Neuronal stem cell (in vitro differentiated cells): ENCODE measurements at regions not wholly inside any gene's neighbourhood (a gene's known extent, or its start where the extent isn't known, plus 50 kb on each side); places are given as distances from the start of the nearest gene placed in this dataset.
A peak's percentile ranks its signal among the peaks of the same experiment; 100 is the strongest.

Experiments
- DNase-seq: peaks from one replicate; pipeline ENCODE4 v3.0.0-alpha.2; 2013; ENCODE audit warnings: low spot score
- H2AFZ ChIP-seq: one replicate; pipeline ENCODE4 v1.6.1; 2013; ENCODE audit warnings: mild to moderate bottlenecking, low read length, inconsistent platforms
- H2AK5ac ChIP-seq: 2 replicates; pipeline ENCODE4 v1.6.1; 2013; ENCODE audit warnings: low read depth, mild to moderate bottlenecking, inconsistent platforms, low read length, moderate library complexity, mixed read lengths
- H2BK120ac ChIP-seq: 2 replicates; pipeline ENCODE4 v1.6.1; 2013; ENCODE audit warnings: low read depth, mild to moderate bottlenecking, inconsistent platforms, low read length, moderate library complexity, mixed read lengths
- H2BK12ac ChIP-seq: one replicate; pipeline ENCODE4 v1.6.1; 2013; ENCODE audit warnings: low read length, inconsistent platforms
- H2BK15ac ChIP-seq: 2 replicates; pipeline ENCODE4 v1.6.1; 2013; ENCODE audit warnings: mild to moderate bottlenecking, low read length, inconsistent platforms, mixed read lengths
- H2BK5ac ChIP-seq: one replicate; pipeline ENCODE4 v1.6.1; 2013; ENCODE audit warnings: inconsistent platforms, mild to moderate bottlenecking, low read length, moderate library complexity
- H3K14ac ChIP-seq: one replicate; pipeline ENCODE4 v1.6.1; 2013; ENCODE audit warnings: low read length, inconsistent platforms
- H3K18ac ChIP-seq: 2 replicates; pipeline ENCODE4 v1.6.1; 2013; ENCODE audit warnings: low read length, inconsistent platforms
- H3K23ac ChIP-seq: 2 replicates; pipeline ENCODE4 v1.6.1; 2013; ENCODE audit warnings: low read depth, mild to moderate bottlenecking, mixed read lengths, low read length, inconsistent platforms; ENCODE audit not compliant: poor library complexity
- H3K27ac ChIP-seq: replicated peaks from 3 replicates; pipeline ENCODE4 v1.5.1; 2013; ENCODE audit warnings: low read length, inconsistent platforms
- H3K27me3 ChIP-seq, 3 experiments: 2 replicates each; pipeline ENCODE4 v1.6.1; 2013; ENCODE audit warnings: low read length in 3 of 3, mild to moderate bottlenecking in 2 of 3, inconsistent platforms in 1 of 3, low read depth in 1 of 3, mixed read lengths in 1 of 3, moderate library complexity in 1 of 3; ENCODE audit not compliant: control insufficient read depth in 3 of 3, insufficient read depth in 3 of 3
- H3K36me3 ChIP-seq, 2 donors: replicated peaks in 1 of 2; 2 replicates each; pipeline ENCODE4 v1.6.1; 2013; ENCODE audit warnings: low read length in 2 of 2; ENCODE audit not compliant: control insufficient read depth in 2 of 2, insufficient read depth in 2 of 2
- H3K4ac ChIP-seq: 2 replicates; pipeline ENCODE4 v1.6.1; 2013; ENCODE audit warnings: inconsistent platforms, mild to moderate bottlenecking, low read length, moderate library complexity
- H3K4me1 ChIP-seq, 2 donors: 1 replicate in 1 of 2; 2 replicates in 1 of 2; pipeline ENCODE4 v1.6.1; 2013; ENCODE audit warnings: low read length in 2 of 2, low read depth in 1 of 2; ENCODE audit not compliant: control insufficient read depth in 2 of 2, insufficient read depth in 1 of 2
- H3K4me2 ChIP-seq: one replicate; pipeline ENCODE4 v1.6.1; 2013; ENCODE audit warnings: mild to moderate bottlenecking, low read length, inconsistent platforms; ENCODE audit not compliant: insufficient read depth, poor library complexity, severe bottlenecking
- H3K4me3 ChIP-seq, 2 donors: 2 replicates each; pipeline ENCODE4 v1.5.1; 2013; ENCODE audit warnings: low read length in 2 of 2, mild to moderate bottlenecking in 2 of 2, inconsistent platforms in 1 of 2, moderate library complexity in 1 of 2
- H3K79me1 ChIP-seq: one replicate; pipeline ENCODE4 v1.6.1; 2013; ENCODE audit warnings: low read depth, mild to moderate bottlenecking, inconsistent platforms, low read length, moderate library complexity
- H3K9ac ChIP-seq: one replicate; pipeline ENCODE4 v1.6.1; 2013; ENCODE audit warnings: mild to moderate bottlenecking, low read depth, low read length, inconsistent platforms; ENCODE audit not compliant: poor library complexity
- H3K9me3 ChIP-seq, 2 donors: replicated peaks in 1 of 2; 2 replicates each; pipeline versions ENCODE3 to v1.6.1; 2013; ENCODE audit warnings: low read length in 2 of 2, mild to moderate bottlenecking in 2 of 2, inconsistent platforms in 1 of 2, low read depth in 1 of 2, mixed read lengths in 1 of 2, moderate library complexity in 1 of 2; ENCODE audit not compliant: control insufficient read depth in 2 of 2, insufficient read depth in 1 of 2
- H4K8ac ChIP-seq: one replicate; pipeline ENCODE4 v1.6.1; 2013; ENCODE audit warnings: low read depth, mild to moderate bottlenecking, inconsistent platforms, low read length, moderate library complexity
- H4K91ac ChIP-seq: one replicate; pipeline ENCODE4 v1.6.1; 2013; ENCODE audit warnings: low read length, low read depth, mild to moderate bottlenecking, inconsistent platforms; ENCODE audit not compliant: poor library complexity
- WGBS, 2 donors: extraction: QIAGEN DNeasy Blood & Tissue Kit; methylation state at CpG; one replicate each; pipeline ENCODE4 v1.1.7; 2013; ENCODE audit warnings: missing lambda C conversion rate in 2 of 2, mixed read lengths in 1 of 2; ENCODE audit not compliant: insufficient read length in 2 of 2, insufficient replicate concordance in 1 of 2; ENCODE audit errors: extremely low coverage in 2 of 2; 5-methylcytosine and 5-hydroxymethylcytosine counted together

- H2AK5ac ChIP-seq = no peak overlapping the region
- no peak overlapping the region for H3K18ac ChIP-seq
- no peak overlapping the region for H2BK15ac ChIP-seq
- no peak overlapping the region for H2AFZ ChIP-seq
- H4K91ac ChIP-seq = no peak overlapping the region
- no peak for DNase-seq
- no peak overlapping the region for H2BK12ac ChIP-seq
- WGBS, 2 donors = no CpG with 5 or more reads among the region's 1 CpG
- H3K9ac ChIP-seq = no peak overlapping the region
- no peak overlapping the region for H3K4ac ChIP-seq
- H3K4me2 ChIP-seq = no peak overlapping the region
- no peaks in the 10 kb centered on the region for H3K9me3 ChIP-seq
- H3K27ac ChIP-seq = no peak overlapping the region
- H4K8ac ChIP-seq = no peak overlapping the region
- no peaks in the 10 kb centered on the region for H3K79me1 ChIP-seq
- no peaks in the 10 kb centered on the region for H3K36me3 ChIP-seq
- no peak overlapping the region for H3K14ac ChIP-seq
- H2BK5ac ChIP-seq = no peak overlapping the region
- H3K4me3 ChIP-seq = no peak overlapping the region
- H2BK120ac ChIP-seq = no peak overlapping the region
- H3K4me1 ChIP-seq = no peaks in the 10 kb centered on the region
- no peaks in the 10 kb centered on the region for H3K27me3 ChIP-seq
- no peak overlapping the region for H3K23ac ChIP-seq
These were observed 319.2 kb upstream of the CNTN5 start for GRCh38 chr11:98701541-98701940.

GRCh38 chr11:98703779-98704556, 316.8 kb upstream of the CNTN5 start:
- no peak overlapping the region for H3K4ac ChIP-seq
- H2BK15ac ChIP-seq = no peak overlapping the region
- no peak overlapping the region for H3K4me3 ChIP-seq
- H3K4me2 ChIP-seq = no peak overlapping the region
- no peak overlapping the region for H3K14ac ChIP-seq
- H3K18ac ChIP-seq = no peak overlapping the region
- H3K27me3 ChIP-seq = no peaks in the 10 kb centered on the region
- no CpG with 5 or more reads among the region's 4 CpGs for WGBS, 2 donors
- DNase-seq = no peak
- H3K4me1 ChIP-seq = no peaks in the 10 kb centered on the region
- no peak overlapping the region for H2BK12ac ChIP-seq
- no peak overlapping the region for H2BK120ac ChIP-seq
- no peak overlapping the region for H2AFZ ChIP-seq
- H3K23ac ChIP-seq = no peak overlapping the region
- no peaks in the 10 kb centered on the region for H3K79me1 ChIP-seq
- no peak overlapping the region for H2BK5ac ChIP-seq
- H4K91ac ChIP-seq = no peak overlapping the region
- no peak overlapping the region for H2AK5ac ChIP-seq
- H3K36me3 ChIP-seq = no peaks in the 10 kb centered on the region
- H3K9ac ChIP-seq = no peak overlapping the region
- H3K27ac ChIP-seq = no peak overlapping the region
- no peak overlapping the region for H4K8ac ChIP-seq
- H3K9me3 ChIP-seq = no peaks in the 10 kb centered on the region

- Histone ChIP-seq H2AK5ac (no peak overlapping the region), H3K79me1 (no peaks in the 10 kb centered on the region), H3K4me3 (no peak overlapping the region), H2BK120ac (no peak overlapping the region), H4K8ac (no peak overlapping the region), H2BK15ac (no peak overlapping the region), H2BK12ac (no peak overlapping the region), H2AFZ (no peak overlapping the region), H3K9ac (no peak overlapping the region), H3K27me3 (no peaks in the 10 kb centered on the region), H3K9me3 (no peaks in the 10 kb centered on the region), H3K36me3 (no peaks in the 10 kb centered on the region), H3K23ac (no peak overlapping the region), H3K18ac (no peak overlapping the region), H2BK5ac (no peak overlapping the region), H3K4ac (no peak overlapping the region), H4K91ac (no peak overlapping the region), H3K14ac (no peak overlapping the region), H3K27ac (no peak overlapping the region), H3K4me1 (no peaks in the 10 kb centered on the region), H3K4me2 (no peak overlapping the region)
- DNase-seq = no peak
These were observed 310.7 kb upstream of the CNTN5 start for GRCh38 chr11:98710026-98710425.

- H3K14ac ChIP-seq = no peak overlapping the region
- no peaks in the 10 kb centered on the region for H3K27me3 ChIP-seq
- H3K4me3 ChIP-seq = no peak overlapping the region
- H3K27ac ChIP-seq = no peak overlapping the region
- H2BK120ac ChIP-seq = no peak overlapping the region
- H3K79me1 ChIP-seq = no peaks in the 10 kb centered on the region
- WGBS, 2 donors = no CpG with 5 or more reads among the region's 5 CpGs
- no peak overlapping the region for H3K23ac ChIP-seq
- no peak overlapping the region for H2AFZ ChIP-seq
- H2BK12ac ChIP-seq = no peak overlapping the region
- no peak overlapping the region for H2BK5ac ChIP-seq
- H3K9me3 ChIP-seq = no peaks in the 10 kb centered on the region
- no peak overlapping the region for H2AK5ac ChIP-seq
- no peak overlapping the region for H3K4me2 ChIP-seq
- H3K9ac ChIP-seq = no peak overlapping the region
- peak; percentile 0 for DNase-seq
- H3K4ac ChIP-seq = no peak overlapping the region
- H3K4me1 ChIP-seq = no peaks in the 10 kb centered on the region
- H3K18ac ChIP-seq = no peak overlapping the region
- no peak overlapping the region for H2BK15ac ChIP-seq
- no peaks in the 10 kb centered on the region for H3K36me3 ChIP-seq
- no peak overlapping the region for H4K91ac ChIP-seq
- H4K8ac ChIP-seq = no peak overlapping the region
These were observed 309.8 kb upstream of the CNTN5 start for GRCh38 chr11:98710986-98711385.
